GM21515 (cell line): ENCODE measurements at regions not wholly inside any gene's neighbourhood (a gene's known extent, or its start where the extent isn't known, plus 50 kb on each side); places are given as distances from the start of the nearest gene placed in this dataset.

ENCODE experiments used
- ATAC-seq: cut with Tn5 transposase; IDR thresholded peaks from one replicate; pipeline ENCODE4 v1.9.1; 2021; ENCODE audit not compliant: unreplicated experiment

- no peak for ATAC-seq
Measured at GRCh38 chr4:156006192-156006591, 52.5 kb upstream of the CTSO start.
